H1 (cell line): ENCODE measurements at regions not wholly inside any gene's neighbourhood (a gene's known extent, or its start where the extent isn't known, plus 50 kb on each side); places are given as distances from the start of the nearest gene placed in this dataset.

ENCODE experiments used
- CTCF ChIA-PET: fragments of 300-600 bp; sonication (Branson Sonifier 250); formaldehyde crosslinking; loops from one replicate; lab custom pipeline; 2021; ENCODE audit not compliant: partially characterized antibody; lab: Charles Lee
- POLR2A ChIA-PET: fragments of 300-600 bp; sonication (Branson Sonifier 250); formaldehyde crosslinking; loops from one replicate; lab custom pipeline; 2021; ENCODE audit warnings: inconsistent platforms; ENCODE audit not compliant: partially characterized antibody; lab: Charles Lee
- DNase-seq, 2 experiments: peaks; one replicate each; pipeline versions ENCODE4 v3.0.0 to v3.0.0-alpha.2; 2010 to 2022; ENCODE audit warnings: low spot score in 2 of 2, low read depth in 1 of 2, mixed read lengths in 1 of 2
- FAIRE-seq: peaks from 2 replicates; lab custom pipeline; 2011; peaks lifted over from hg19 to GRCh38; lab: Jason Lieb, UNC
- H2AFZ ChIP-seq: 2 replicates; pipeline ENCODE4 v1.8.1; 2012; ENCODE audit warnings: low read length, inconsistent platforms
- H2AK5ac ChIP-seq: 2 replicates; pipeline ENCODE4 v1.6.1; 2013; ENCODE audit warnings: low read depth, low read length
- H2BK120ac ChIP-seq: replicated peaks from 2 replicates; pipeline ENCODE3; 2013; ENCODE audit warnings: low read depth, low read length, inconsistent platforms
- H2BK12ac ChIP-seq: 2 replicates; pipeline ENCODE4 v1.6.1; 2013; ENCODE audit warnings: low read depth, low read length
- H2BK15ac ChIP-seq: 2 replicates; pipeline ENCODE4 v1.6.1; 2013; ENCODE audit warnings: low read length
- H2BK20ac ChIP-seq: 2 replicates; pipeline ENCODE4 v1.6.1; 2013; ENCODE audit warnings: low read length
- H2BK5ac ChIP-seq: 2 replicates; pipeline ENCODE4 v1.6.1; 2013; ENCODE audit warnings: low read depth, low read length
- H3K14ac ChIP-seq: 2 replicates; pipeline ENCODE4 v1.6.1; 2013; ENCODE audit warnings: inconsistent platforms; ENCODE audit not compliant: insufficient read length
- H3K18ac ChIP-seq: 2 replicates; pipeline ENCODE4 v1.6.1; 2013; ENCODE audit warnings: low read length; ENCODE audit errors: extremely low read depth
- H3K23ac ChIP-seq: 2 replicates; pipeline ENCODE4 v1.6.1; 2013; ENCODE audit warnings: inconsistent platforms; ENCODE audit not compliant: insufficient read length
- H3K23me2 ChIP-seq: 2 replicates; pipeline ENCODE4 v1.6.1; 2013; ENCODE audit warnings: low read depth, low read length
- H3K27ac ChIP-seq: 2 replicates; pipeline ENCODE4 v1.6.1; 2011; ENCODE audit warnings: low read depth, low read length, inconsistent platforms
- H3K27me3 ChIP-seq, 4 experiments: replicated peaks in 1 of 4; 1 replicate in 1 of 4; 2 replicates in 3 of 4; pipeline versions ENCODE4 v1.6.1 to v1.8.1; 2011 to 2013; ENCODE audit warnings: low read length in 3 of 4, mild to moderate bottlenecking in 3 of 4, inconsistent platforms in 2 of 4, mixed read lengths in 2 of 4, moderate library complexity in 1 of 4; ENCODE audit not compliant: control insufficient read depth in 3 of 4, insufficient read depth in 3 of 4; ENCODE audit errors: extremely low read depth in 1 of 4
- H3K36me3 ChIP-seq, 4 experiments: 2 replicates each; pipeline versions ENCODE4 v1.6.1 to v1.8.1; 2011 to 2013; ENCODE audit warnings: mild to moderate bottlenecking in 4 of 4, low read length in 3 of 4, moderate library complexity in 2 of 4, control low read depth in 1 of 4, inconsistent platforms in 1 of 4; ENCODE audit not compliant: insufficient read depth in 4 of 4, control insufficient read depth in 2 of 4
- H3K4ac ChIP-seq: replicated peaks from 2 replicates; pipeline ENCODE3; 2013; ENCODE audit warnings: low read length, low read depth, mixed read lengths, inconsistent platforms; ENCODE audit not compliant: insufficient read length
- H3K4me1 ChIP-seq, 4 experiments: replicated peaks in 1 of 4; 1 replicate in 1 of 4; 2 replicates in 3 of 4; pipeline versions ENCODE4 v1.6.1 to v1.8.1; 2011 to 2013; ENCODE audit warnings: low read length in 3 of 4, inconsistent platforms in 2 of 4, mixed read lengths in 1 of 4; ENCODE audit not compliant: insufficient read depth in 4 of 4, control insufficient read depth in 3 of 4
- H3K4me2 ChIP-seq, 2 experiments: 2 replicates each; pipeline versions ENCODE4 v1.6.1 to v1.8.1; 2011 to 2013; ENCODE audit warnings: low read depth in 2 of 2, low read length in 2 of 2, control low read depth in 1 of 2, inconsistent platforms in 1 of 2, mild to moderate bottlenecking in 1 of 2; ENCODE audit not compliant: insufficient read depth in 1 of 2
- H3K4me3 ChIP-seq, 4 experiments: fragments of 200-600, 300-600 bp in 1 of 4; sonication (generic), shearing (Covaris generic), sonication (Bioruptor Twin) in 1 of 4; 2 replicates each; pipeline versions ENCODE4 v1.5.1 to v1.8.1; 2011 to 2016; ENCODE audit warnings: low read length in 4 of 4, low read depth in 3 of 4, control low read depth in 2 of 4, inconsistent platforms in 2 of 4, mild to moderate bottlenecking in 2 of 4, mixed read lengths in 1 of 4, moderate library complexity in 1 of 4; ENCODE audit not compliant: insufficient read depth in 2 of 4; ENCODE audit errors: extremely low read depth in 1 of 4
- H3K56ac ChIP-seq: replicated peaks from 2 replicates; pipeline ENCODE3; 2013; ENCODE audit warnings: low read depth, mild to moderate bottlenecking, mixed read lengths, low read length, inconsistent platforms; ENCODE audit not compliant: insufficient read length
- H3K79me1 ChIP-seq: 2 replicates; pipeline ENCODE4 v1.6.1; 2013; ENCODE audit warnings: low read depth, low read length, control low read depth
- H3K79me2 ChIP-seq, 2 experiments: 2 replicates each; pipeline versions ENCODE4 v1.6.1 to v1.8.1; 2012 to 2013; ENCODE audit warnings: low read length in 2 of 2, mild to moderate bottlenecking in 2 of 2, inconsistent platforms in 1 of 2; ENCODE audit not compliant: insufficient read depth in 2 of 2, control insufficient read depth in 1 of 2
- H3K9ac ChIP-seq, 4 experiments: replicated peaks in 1 of 4; 1 replicate in 1 of 4; 2 replicates in 3 of 4; pipeline versions ENCODE4 v1.6.1 to v1.8.1; 2011 to 2013; ENCODE audit warnings: low read depth in 3 of 4, low read length in 3 of 4, control low read depth in 2 of 4, mild to moderate bottlenecking in 2 of 4, moderate library complexity in 2 of 4, inconsistent platforms in 1 of 4; ENCODE audit errors: extremely low read depth in 1 of 4
- H3K9me3 ChIP-seq, 2 experiments: 2 replicates each; pipeline versions ENCODE4 v1.6.1 to v1.8.1; 2012 to 2013; ENCODE audit warnings: mild to moderate bottlenecking in 2 of 2, moderate library complexity in 2 of 2, control low read depth in 1 of 2, inconsistent platforms in 1 of 2, low read depth in 1 of 2, low read length in 1 of 2, mixed read lengths in 1 of 2; ENCODE audit not compliant: insufficient read depth in 2 of 2
- H4K20me1 ChIP-seq, 2 experiments: replicated peaks in 1 of 2; 2 replicates each; pipeline versions ENCODE3 to v1.8.1; 2011 to 2013; ENCODE audit warnings: inconsistent platforms in 2 of 2, low read length in 2 of 2, mild to moderate bottlenecking in 1 of 2; ENCODE audit not compliant: insufficient read depth in 2 of 2, control insufficient read depth in 1 of 2
- H4K5ac ChIP-seq: 2 replicates; pipeline ENCODE4 v1.6.1; 2013; ENCODE audit warnings: low read length, low read depth, mixed read lengths, inconsistent platforms; ENCODE audit not compliant: insufficient read length
- H4K8ac ChIP-seq: 2 replicates; pipeline ENCODE4 v1.8.0; 2013; ENCODE audit warnings: mild to moderate bottlenecking, moderate library complexity, low read length, inconsistent platforms; ENCODE audit not compliant: insufficient read depth; ENCODE audit errors: extremely low read depth
- H4K91ac ChIP-seq: replicated peaks from 2 replicates; pipeline ENCODE3; 2013; ENCODE audit warnings: low read length, mixed read lengths, inconsistent platforms; ENCODE audit not compliant: insufficient read length
- ATF2 ChIP-seq: IDR thresholded peaks from 2 replicates; pipeline ENCODE4 v1.6.1; 2012; ENCODE audit warnings: low read length, inconsistent platforms
- CEBPB ChIP-seq: IDR thresholded peaks from 2 replicates; pipeline ENCODE4 v1.6.1; 2012; ENCODE audit warnings: low read depth, low read length
- CREB1 ChIP-seq: IDR thresholded peaks from 2 replicates; pipeline ENCODE4 v1.6.1; 2012; ENCODE audit warnings: inconsistent platforms
- HDAC2 ChIP-seq, 2 experiments: fragments of 300-600 bp in 1 of 2; sonication (generic) in 1 of 2; IDR thresholded peaks; 2 replicates each; pipeline ENCODE4 v1.6.1; 2011 to 2012; ENCODE audit warnings: low read depth in 2 of 2, low read length in 2 of 2, mild to moderate bottlenecking in 2 of 2, moderate library complexity in 2 of 2, borderline replicate concordance in 1 of 2, inconsistent platforms in 1 of 2
- JUN ChIP-seq: IDR thresholded peaks from 2 replicates; pipeline ENCODE4 v1.6.1; 2011; ENCODE audit warnings: low read depth, mild to moderate bottlenecking, improper control_type of control experiment, low read length
- JUND ChIP-seq: IDR thresholded peaks from 2 replicates; pipeline ENCODE4 v1.6.1; 2011; ENCODE audit warnings: mild to moderate bottlenecking, improper control_type of control experiment, low read length
- KDM4A ChIP-seq: IDR thresholded peaks from one replicate; pipeline ENCODE4 v1.7.1; 2012; ENCODE audit warnings: low read depth, mild to moderate bottlenecking, moderate library complexity, low read length, inconsistent platforms; ENCODE audit not compliant: severe bottlenecking
- MAFK ChIP-seq: IDR thresholded peaks from 2 replicates; pipeline ENCODE4 v1.6.1; 2012; ENCODE audit warnings: low read depth, mild to moderate bottlenecking, improper control_type of control experiment, low read length
- NRF1 ChIP-seq: IDR thresholded peaks from 2 replicates; pipeline ENCODE4 v1.6.1; 2011; ENCODE audit warnings: mild to moderate bottlenecking, low read depth, low read length, improper control_type of control experiment
- PHF8 ChIP-seq: fragments of 200-600 bp; sonication (generic); conservative IDR thresholded peaks from 2 replicates; pipeline ENCODE4 v1.7.1; 2012; ENCODE audit warnings: low read depth, mild to moderate bottlenecking, inconsistent platforms, low read length, moderate library complexity
- POLR2AphosphoS5 ChIP-seq: IDR thresholded peaks from 2 replicates; pipeline ENCODE4 v1.6.1; 2011; ENCODE audit warnings: low read depth, low read length
- POU5F1 ChIP-seq: IDR thresholded peaks from 2 replicates; pipeline ENCODE4 v1.6.1; 2011; ENCODE audit warnings: low read depth, mild to moderate bottlenecking, low read length, moderate library complexity
- SP2 ChIP-seq: IDR thresholded peaks from 2 replicates; pipeline ENCODE4 v1.6.1; 2012; ENCODE audit warnings: mild to moderate bottlenecking, low read length, inconsistent platforms
- TAF7 ChIP-seq: optimal IDR thresholded peaks from 2 replicates; pipeline ENCODE3; 2011; ENCODE audit warnings: low read depth, mild to moderate bottlenecking, inconsistent platforms, low read length, moderate library complexity, borderline replicate concordance
- YY1 ChIP-seq: IDR thresholded peaks from 2 replicates; pipeline ENCODE4 v1.6.1; 2011; ENCODE audit warnings: low read depth, mild to moderate bottlenecking, low read length
- WGBS, 2 experiments: shearing (Covaris generic) in 1 of 2; methylation state at CpG; one replicate each; pipeline versions ENCODE4 v1.1.6 to v1.1.7; 2013 to 2015; ENCODE audit warnings: low lambda C conversion rate in 2 of 2, mixed read lengths in 2 of 2, inconsistent platforms in 1 of 2, low coverage in 1 of 2, missing lambda C conversion rate in 1 of 2; ENCODE audit not compliant: insufficient replicate concordance in 2 of 2, insufficient coverage in 1 of 2, insufficient read length in 1 of 2; ENCODE audit errors: extremely low coverage in 1 of 2, missing lambda C conversion rate in 1 of 2; 5-methylcytosine and 5-hydroxymethylcytosine counted together

DNA sequence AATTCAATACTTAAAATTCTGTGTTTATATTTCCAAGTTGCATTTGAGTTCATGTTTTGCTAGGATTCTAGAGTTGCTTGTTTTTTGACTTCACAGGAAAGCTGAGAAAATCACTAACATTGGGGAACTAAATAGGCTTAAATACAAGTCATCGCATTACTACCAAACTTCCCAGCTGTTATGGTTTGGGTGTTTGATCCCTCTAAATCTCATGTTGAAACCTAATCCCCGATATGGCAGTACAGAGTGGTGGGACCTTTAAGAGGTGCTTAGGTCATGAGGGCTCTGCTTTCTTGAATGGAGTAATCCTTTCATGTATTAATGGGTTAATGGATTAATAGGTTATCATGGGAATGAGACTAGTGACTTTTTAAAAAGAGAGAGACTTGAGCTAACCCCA, 77.2 kb upstream of the ARPP21 start:
- H2BK20ac ChIP-seq, result no peak overlapping the region
- H2BK12ac ChIP-seq, result no peak overlapping the region
- no peak overlapping the region for H2AK5ac ChIP-seq
- H3K27ac ChIP-seq, result no peak overlapping the region
- H3K18ac ChIP-seq, result no peak overlapping the region
- no peak overlapping the region for H3K9ac ChIP-seq
- no peak overlapping the region for H2BK5ac ChIP-seq
- no peak overlapping the region for H2AFZ ChIP-seq
- H3K23ac ChIP-seq, result no peak overlapping the region
- no peak overlapping the region for H3K14ac ChIP-seq
- FAIRE-seq (no peak), DNase-seq (no peak)
- CTCF ChIA-PET, result no interaction called here
- POLR2A ChIA-PET, result no interaction called here
- no peak overlapping the region for H4K91ac ChIP-seq
- H3K4me2 ChIP-seq, result no peak overlapping the region
- H3K4ac ChIP-seq, result no peak overlapping the region
- H4K5ac ChIP-seq, result no peak overlapping the region
- H3K4me1 ChIP-seq, result no peaks in the 10 kb centered on the region
- no peaks in the 10 kb centered on the region for H3K36me3 ChIP-seq
- no peaks in the 10 kb centered on the region for H3K23me2 ChIP-seq
- no peak overlapping the region for H4K8ac ChIP-seq
- H4K20me1 ChIP-seq, result no peaks in the 10 kb centered on the region
- H3K79me1 ChIP-seq, result no peaks in the 10 kb centered on the region
- no peaks in the 10 kb centered on the region for H3K27me3 ChIP-seq
- no peak overlapping the region for H3K56ac ChIP-seq
- no peak overlapping the region for H2BK120ac ChIP-seq
- H3K79me2 ChIP-seq, result no peaks in the 10 kb centered on the region
- no peak overlapping the region for H3K4me3 ChIP-seq
- no peak overlapping the region for H2BK15ac ChIP-seq
- WGBS, 2 experiments, result 94% methylated on average over 2 of the region's 2 CpGs; no CpG with 5 or more reads in 1 of the 2 experiments
- H3K9me3 ChIP-seq, result no peaks in the 10 kb centered on the region
- TF ChIP-seq SP2 (no peak), HDAC2 (IDR thresholded peaks at IDR 0.05; ENCODE audit: borderline replicate concordance in 1 of 2, low read depth in 2 of 2, low read length in 2 of 2) (no peak), NRF1 (no peak), CEBPB (no peak), CREB1 (no peak), PHF8 (no peak), POU5F1 (no peak), KDM4A (no peak), JUND (no peak), MAFK (no peak), JUN (no peak), POLR2AphosphoS5 (no peak), ATF2 (no peak), TAF7 (no peak), YY1 (no peak)
